Skeletal muscle satellite cell (primary cell): ENCODE measurements at regions not wholly inside any gene's neighbourhood (a gene's known extent, or its start where the extent isn't known, plus 50 kb on each side); places are given as distances from the start of the nearest gene placed in this dataset.
A peak's percentile ranks its signal among the peaks of the same experiment; 100 is the strongest.

Source experiments
- H3K27me3 ChIP-seq: 2 replicates; pipeline ENCODE4 v1.7.0; 2013; ENCODE audit warnings: low read length; ENCODE audit not compliant: control insufficient read depth, insufficient read depth
- H3K36me3 ChIP-seq: 2 replicates; pipeline ENCODE4 v1.7.0; 2013; ENCODE audit warnings: mild to moderate bottlenecking, control low read depth, low read length; ENCODE audit not compliant: insufficient read depth
- H3K4me1 ChIP-seq: 2 replicates; pipeline ENCODE4 v1.7.0; 2013; ENCODE audit warnings: low read length; ENCODE audit not compliant: control insufficient read depth, insufficient read depth
- H3K4me2 ChIP-seq: 2 replicates; pipeline ENCODE4 v1.7.0; 2013; ENCODE audit warnings: mild to moderate bottlenecking, low read length
- H3K4me3 ChIP-seq: 2 replicates; pipeline ENCODE4 v1.7.0; 2013; ENCODE audit warnings: low read length
- H3K9ac ChIP-seq: 2 replicates; pipeline ENCODE4 v1.7.0; 2013; ENCODE audit warnings: mild to moderate bottlenecking, low read depth, low read length, moderate library complexity
- H3K9me3 ChIP-seq: replicated peaks from 2 replicates; pipeline ENCODE4 v1.7.0; 2013; ENCODE audit warnings: mild to moderate bottlenecking, control low read depth, low read length

DNA sequence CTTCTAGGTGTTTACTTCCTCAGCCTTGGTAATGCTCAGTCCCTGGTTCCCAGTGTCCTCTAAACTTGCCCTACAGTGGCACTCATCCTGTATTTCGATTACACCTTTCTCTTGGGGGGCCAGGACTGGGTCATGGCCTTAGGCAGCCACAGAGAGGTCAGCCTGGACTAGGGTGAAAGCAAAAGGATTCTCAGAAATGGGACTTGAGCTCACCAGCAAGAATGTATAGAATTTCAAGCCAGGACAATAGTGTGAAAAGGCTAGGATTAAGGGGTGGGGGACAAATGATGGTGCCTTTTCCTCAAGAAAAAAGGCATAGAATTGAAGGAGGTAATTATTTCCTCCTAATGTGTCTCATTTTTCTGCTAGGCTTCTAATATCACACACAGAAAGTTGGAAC, 166.8 kb upstream of the RUNX1 start:
- H3K4me3 ChIP-seq = no peak overlapping the region
- H3K9ac ChIP-seq = no peak overlapping the region
- no peak overlapping the region for H3K4me2 ChIP-seq
- H3K4me1 ChIP-seq = peaks cover 65% of the 10 kb centered on the region
- no peaks in the 10 kb centered on the region for H3K36me3 ChIP-seq
- no peaks in the 10 kb centered on the region for H3K9me3 ChIP-seq
- no peaks in the 10 kb centered on the region for H3K27me3 ChIP-seq

DNA sequence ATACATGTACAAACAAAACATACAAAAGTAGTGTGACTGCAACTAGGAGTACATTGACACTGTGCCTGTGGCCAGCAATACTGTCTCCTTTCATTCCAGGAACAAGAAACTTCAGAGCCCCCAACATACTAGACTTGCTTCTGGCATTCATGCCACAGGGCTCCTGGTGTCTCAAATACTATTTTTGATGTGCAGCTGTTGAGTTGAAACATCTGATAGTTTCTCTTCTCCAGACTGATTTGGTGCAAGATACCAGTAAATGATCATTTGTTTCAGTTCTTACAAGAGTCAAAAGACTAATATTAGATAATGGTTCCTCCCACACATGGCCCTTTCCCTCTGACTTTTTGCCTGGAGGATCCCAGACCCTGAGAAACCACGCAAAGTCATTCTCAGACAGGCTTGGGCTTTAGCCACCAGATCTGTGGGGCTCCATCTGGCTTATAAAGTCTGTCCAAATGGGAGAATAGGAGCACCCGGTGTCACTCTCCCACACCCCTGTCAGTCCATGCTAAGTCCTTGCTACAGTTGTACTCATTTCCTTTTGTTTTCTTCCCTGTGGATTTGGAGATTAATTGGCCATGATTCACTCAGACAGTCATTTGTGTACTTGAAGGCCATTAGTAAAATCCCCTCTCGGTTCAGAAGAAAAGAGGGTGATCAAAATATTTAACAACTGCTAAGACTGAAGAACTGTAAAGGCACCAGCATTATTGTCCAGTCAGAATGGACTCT, 163.5 kb upstream of the RUNX1 start:
- Histone ChIP-seq H3K9me3 (no peaks in the 10 kb centered on the region), H3K4me3 (no peak overlapping the region), H3K36me3 (no peaks in the 10 kb centered on the region), H3K4me2 (peak overlapping the region; percentile 18), H3K27me3 (no peaks in the 10 kb centered on the region), H3K9ac (peak overlapping the region; percentile 37), H3K4me1 (peaks cover 49% of the 10 kb centered on the region)

DNA sequence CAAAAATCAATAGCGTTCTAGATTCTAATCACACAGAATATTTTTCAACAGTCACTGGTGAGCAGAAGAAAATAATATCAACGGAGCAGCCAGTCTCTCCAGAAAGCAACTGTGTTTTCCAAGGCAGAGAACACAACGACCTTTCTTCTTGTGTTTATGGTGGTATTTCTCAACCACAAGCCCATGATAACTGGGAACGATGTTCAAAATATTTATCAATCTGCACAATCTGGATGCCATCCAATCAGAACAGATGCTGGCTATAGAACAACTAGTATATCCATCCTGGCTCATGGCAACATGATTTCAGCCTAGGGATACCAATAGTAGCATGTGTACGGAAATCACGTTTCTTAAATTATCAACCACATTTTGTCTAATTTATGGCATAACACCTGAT, 162.7 kb upstream of the RUNX1 start:
- H3K4me2 ChIP-seq = no peak overlapping the region
- H3K9me3 ChIP-seq = no peaks in the 10 kb centered on the region
- no peak overlapping the region for H3K4me3 ChIP-seq
- H3K9ac ChIP-seq = no peak overlapping the region
- no peaks in the 10 kb centered on the region for H3K27me3 ChIP-seq
- H3K4me1 ChIP-seq = peaks cover 48% of the 10 kb centered on the region
- no peaks in the 10 kb centered on the region for H3K36me3 ChIP-seq

DNA sequence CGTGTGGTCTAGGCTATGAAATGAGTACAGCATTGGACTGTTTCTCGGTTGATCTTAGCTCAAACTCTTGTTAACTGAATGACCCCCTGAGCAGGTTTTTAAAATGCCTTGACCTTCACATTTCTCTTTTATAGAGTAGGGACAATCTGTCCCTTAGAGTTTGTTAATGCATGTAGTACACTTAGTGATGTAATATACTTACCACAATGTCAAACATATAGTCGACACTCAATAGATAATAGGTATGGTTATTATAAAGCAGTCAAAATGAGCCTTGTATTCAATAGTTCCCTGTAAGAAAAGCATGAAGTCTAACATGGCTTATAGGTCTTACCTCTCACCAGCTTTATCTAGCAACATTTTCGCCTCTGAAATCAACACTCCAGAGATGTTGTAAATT, 161.0 kb upstream of the RUNX1 start:
- no peaks in the 10 kb centered on the region for H3K9me3 ChIP-seq
- H3K4me1 ChIP-seq = peaks cover 63% of the 10 kb centered on the region
- no peaks in the 10 kb centered on the region for H3K36me3 ChIP-seq
- no peak overlapping the region for H3K4me2 ChIP-seq
- H3K9ac ChIP-seq = no peak overlapping the region
- H3K4me3 ChIP-seq = no peak overlapping the region
- H3K27me3 ChIP-seq = no peaks in the 10 kb centered on the region

DNA sequence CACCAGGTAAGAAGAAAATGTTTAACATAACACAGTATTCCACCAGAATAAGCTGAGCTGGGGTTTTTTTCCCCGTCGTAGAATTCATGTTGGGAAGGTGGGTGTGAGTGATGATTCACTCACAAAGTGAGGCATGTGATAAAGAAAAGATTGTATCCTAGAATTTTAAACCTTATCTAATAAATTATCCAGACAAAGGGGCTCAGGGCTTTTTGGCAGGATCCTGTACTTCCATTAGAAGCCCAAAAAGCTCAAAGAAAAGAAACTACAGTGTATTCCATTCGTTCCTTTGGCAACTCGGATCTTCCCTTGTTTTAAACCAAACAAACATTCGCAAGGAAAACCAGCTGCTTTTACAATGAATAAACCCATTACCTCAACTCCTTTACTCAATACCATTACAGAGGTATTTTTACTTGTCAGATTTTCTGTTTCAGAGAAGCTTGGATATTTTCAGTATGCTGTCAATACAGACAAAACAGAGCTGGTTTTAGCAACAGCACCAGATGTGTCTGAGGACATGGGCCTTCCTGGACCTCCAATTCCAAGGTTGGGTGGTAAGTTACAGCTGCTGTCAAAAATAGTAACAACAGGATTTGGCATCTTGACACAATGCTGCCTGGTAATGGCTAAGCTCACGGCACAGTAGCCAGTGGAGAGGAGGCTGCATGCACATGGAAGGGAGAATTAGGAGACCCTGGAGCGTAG, 159.9 kb upstream of the RUNX1 start:
- Histone ChIP-seq H3K9ac (peak overlapping the region; percentile 50), H3K4me2 (peak overlapping the region; percentile 53), H3K4me3 (no peak overlapping the region), H3K27me3 (no peaks in the 10 kb centered on the region), H3K36me3 (no peaks in the 10 kb centered on the region), H3K4me1 (peaks cover 74% of the 10 kb centered on the region), H3K9me3 (no peaks in the 10 kb centered on the region)

DNA sequence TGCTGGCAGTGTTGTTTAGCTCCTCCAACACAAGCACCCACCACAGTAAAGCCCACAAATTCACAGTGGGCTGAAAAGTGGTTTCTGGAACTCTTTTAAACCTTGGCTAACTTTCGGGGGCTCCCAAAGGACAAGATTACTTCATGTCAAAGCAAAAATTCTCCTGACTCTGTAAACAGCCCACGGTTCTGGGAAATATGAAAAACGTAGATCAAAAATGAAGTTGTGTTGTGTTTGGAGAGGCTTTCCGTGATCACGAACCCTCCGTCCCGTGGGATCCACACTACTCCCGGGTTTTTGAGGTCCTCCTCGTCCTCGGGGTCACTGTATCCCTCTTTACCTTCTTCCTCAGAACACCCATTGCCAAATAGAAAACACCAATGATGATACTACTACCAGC, 159.0 kb upstream of the RUNX1 start:
- H3K9ac ChIP-seq = no peak overlapping the region
- no peaks in the 10 kb centered on the region for H3K36me3 ChIP-seq
- H3K27me3 ChIP-seq = no peaks in the 10 kb centered on the region
- H3K4me3 ChIP-seq = no peak overlapping the region
- H3K4me2 ChIP-seq = no peak overlapping the region
- peaks cover 77% of the 10 kb centered on the region for H3K4me1 ChIP-seq
- H3K9me3 ChIP-seq = no peaks in the 10 kb centered on the region

DNA sequence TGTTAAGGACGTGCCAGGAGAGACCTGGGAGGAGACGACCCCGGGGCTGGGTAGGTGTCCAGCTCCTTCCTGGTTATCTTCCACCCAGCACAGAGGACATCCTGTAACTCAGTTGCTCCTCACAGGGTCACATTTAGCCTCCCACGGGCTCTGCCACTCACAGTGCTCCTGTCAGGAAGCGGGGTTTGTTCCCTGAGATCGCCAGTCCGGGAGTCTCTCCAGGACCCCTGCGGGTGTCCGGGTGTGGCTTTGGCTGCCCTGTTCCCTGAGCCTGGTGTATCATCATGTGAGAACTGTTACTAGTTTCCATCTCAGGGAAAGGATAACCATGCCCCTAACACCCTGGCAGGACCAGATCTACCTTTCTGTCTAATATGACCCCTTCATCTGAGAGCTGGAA, 158.2 kb upstream of the RUNX1 start:
- no peak overlapping the region for H3K9ac ChIP-seq
- no peaks in the 10 kb centered on the region for H3K36me3 ChIP-seq
- H3K4me1 ChIP-seq = peaks cover 76% of the 10 kb centered on the region
- H3K4me3 ChIP-seq = no peak overlapping the region
- no peak overlapping the region for H3K4me2 ChIP-seq
- no peaks in the 10 kb centered on the region for H3K9me3 ChIP-seq
- no peaks in the 10 kb centered on the region for H3K27me3 ChIP-seq

DNA sequence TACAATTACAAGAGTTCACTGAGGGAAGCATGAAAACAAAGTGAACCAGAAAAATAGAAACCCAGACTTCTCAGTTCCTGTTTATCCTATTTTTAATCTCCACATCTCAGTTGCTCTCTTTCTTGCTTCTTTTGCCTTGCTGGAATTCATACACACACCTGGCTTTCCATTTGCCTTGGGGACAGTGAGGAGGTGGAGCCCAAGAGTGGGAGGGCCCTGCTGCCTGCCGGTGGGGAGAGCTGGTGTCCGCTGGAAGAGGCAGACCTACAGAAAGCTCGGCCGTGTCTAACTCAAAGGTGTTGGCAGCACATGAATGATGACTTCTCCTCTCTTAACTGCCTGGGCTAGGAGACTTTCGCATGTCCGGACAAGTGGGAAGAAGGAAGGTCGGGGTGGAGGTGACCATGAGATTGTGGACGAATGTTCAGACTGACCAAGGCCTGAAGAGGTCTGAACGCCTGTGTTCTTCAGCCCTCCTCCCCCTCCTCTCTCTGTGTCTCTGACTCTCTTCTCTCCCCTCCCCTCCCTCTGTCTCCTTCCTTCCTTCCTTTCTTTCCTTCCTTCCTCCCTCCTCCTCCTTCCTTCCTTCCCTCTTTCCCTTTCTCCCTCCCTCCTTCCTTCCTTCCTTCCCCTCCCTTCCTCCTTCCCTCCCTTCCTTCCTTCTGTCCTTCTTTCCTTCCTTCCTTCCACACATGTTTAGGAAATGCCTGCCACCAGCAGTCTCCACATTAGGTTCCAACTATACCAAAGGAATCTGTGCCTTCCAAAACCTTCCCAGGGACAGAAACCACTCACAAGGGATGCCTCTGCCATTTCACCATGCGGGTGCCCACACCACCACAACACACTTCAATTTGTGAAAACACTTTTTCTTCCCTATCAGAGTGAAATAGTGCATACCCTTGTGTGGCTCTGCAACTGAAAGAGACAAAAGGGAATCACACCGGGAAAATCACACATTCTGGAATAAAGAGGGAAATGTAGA, 157.3 kb upstream of the RUNX1 start:
- H3K36me3 ChIP-seq = no peaks in the 10 kb centered on the region
- no peak overlapping the region for H3K4me2 ChIP-seq
- H3K4me3 ChIP-seq = no peak overlapping the region
- H3K4me1 ChIP-seq = peaks cover 72% of the 10 kb centered on the region
- no peaks in the 10 kb centered on the region for H3K27me3 ChIP-seq
- no peaks in the 10 kb centered on the region for H3K9me3 ChIP-seq
- peak overlapping the region; percentile 2 for H3K9ac ChIP-seq

DNA sequence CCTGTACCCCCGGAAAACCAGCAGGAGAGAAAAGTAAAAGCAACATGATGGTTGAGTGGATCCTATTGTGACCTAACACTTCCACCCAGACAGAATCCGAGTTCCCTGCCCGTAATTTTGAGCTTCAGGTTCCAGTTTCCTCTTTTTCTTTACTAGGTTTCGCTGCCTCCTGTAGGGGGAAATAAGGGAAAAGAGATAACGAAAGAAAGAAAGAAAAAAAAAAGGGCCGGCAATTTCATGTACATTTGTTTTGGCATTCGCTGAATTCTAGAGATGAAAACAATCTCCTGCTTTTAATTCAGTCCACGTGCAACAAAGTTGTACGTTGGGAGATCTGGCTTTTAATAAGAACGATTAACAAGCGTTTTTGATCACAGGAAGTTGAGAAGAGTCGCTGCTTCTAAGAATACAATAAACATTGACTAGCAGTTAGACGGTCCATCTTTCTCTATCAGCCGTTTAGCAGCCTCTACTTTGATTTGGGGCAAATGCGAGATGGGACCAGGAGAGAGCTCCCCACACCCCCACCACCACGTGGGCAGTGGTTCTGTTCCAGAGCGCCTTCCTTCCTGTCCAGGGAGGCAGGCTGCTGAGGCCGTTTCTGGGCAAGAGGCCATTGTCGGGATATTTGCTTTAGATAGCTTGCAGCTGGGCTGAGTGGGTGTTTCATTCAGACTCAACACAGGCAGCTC, 155.9 kb upstream of the RUNX1 start:
- H3K4me3 ChIP-seq = peak overlapping the region; percentile 34
- H3K36me3 ChIP-seq = no peaks in the 10 kb centered on the region
- H3K9me3 ChIP-seq = no peaks in the 10 kb centered on the region
- H3K4me2 ChIP-seq = peak overlapping the region; percentile 52
- peak overlapping the region; percentile 59 for H3K9ac ChIP-seq
- peaks cover 71% of the 10 kb centered on the region for H3K4me1 ChIP-seq
- H3K27me3 ChIP-seq = no peaks in the 10 kb centered on the region

DNA sequence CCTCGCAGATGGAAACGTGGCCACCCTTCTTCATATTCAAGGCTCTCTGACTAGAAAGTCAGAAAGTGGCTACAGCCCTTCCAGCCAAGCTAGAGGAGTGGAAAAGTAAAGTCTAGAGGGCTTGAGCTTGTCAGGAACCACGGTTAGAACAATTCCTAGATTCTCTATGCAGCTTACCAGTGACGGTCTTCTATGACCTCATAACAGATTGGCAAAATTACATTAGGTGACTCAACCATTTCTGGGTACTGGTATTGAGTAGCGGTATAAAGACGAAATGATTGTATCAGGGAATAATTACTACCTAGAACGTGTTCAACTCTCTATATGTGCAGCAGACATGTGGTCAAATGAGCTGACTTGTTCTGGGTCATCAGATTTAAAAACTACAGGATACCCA, 155.0 kb upstream of the RUNX1 start:
- peak overlapping the region; percentile 8 for H3K4me3 ChIP-seq
- no peaks in the 10 kb centered on the region for H3K36me3 ChIP-seq
- H3K9me3 ChIP-seq = no peaks in the 10 kb centered on the region
- H3K9ac ChIP-seq = peak overlapping the region; percentile 59
- no peaks in the 10 kb centered on the region for H3K27me3 ChIP-seq
- peak overlapping the region; percentile 35 for H3K4me2 ChIP-seq
- H3K4me1 ChIP-seq = peaks cover 65% of the 10 kb centered on the region
